Upper lobe of right lung (tissue), 1 donor: ENCODE measurements at regions not wholly inside any gene's neighbourhood (a gene's known extent, or its start where the extent isn't known, plus 50 kb on each side); places are given as distances from the start of the nearest gene placed in this dataset.

Experiments used
- ATAC-seq: fragments of 200-7000 bp; cut with Tn5 transposase; one replicate; pipeline ENCODE4 v1.9.1; 2020; ENCODE audit warnings: mild to moderate bottlenecking, moderate library complexity
- DNase-seq: peaks from one replicate; pipeline ENCODE4 v3.0.0-alpha.2; 2020
- H3K27ac ChIP-seq: fragments of 200-600 bp; one replicate; pipeline ENCODE4 v1.8.0; 2022
- H3K27me3 ChIP-seq: fragments of 200-600 bp; one replicate; pipeline ENCODE4 v1.8.0; 2022; ENCODE audit warnings: mild to moderate bottlenecking
- H3K36me3 ChIP-seq: fragments of 200-600 bp; one replicate; pipeline ENCODE4 v1.8.0; 2022
- H3K4me1 ChIP-seq: fragments of 200-600 bp; one replicate; pipeline ENCODE4 v1.8.0; 2022
- H3K4me3 ChIP-seq: fragments of 200-600 bp; one replicate; pipeline ENCODE4 v1.8.0; 2022; ENCODE audit warnings: mild to moderate bottlenecking
- H3K9me3 ChIP-seq: fragments of 200-600 bp; one replicate; pipeline ENCODE4 v1.8.0; 2022
- CTCF ChIP-seq: fragments of 200-600 bp; IDR thresholded peaks from one replicate; pipeline ENCODE4 v1.8.0; 2022; ENCODE audit warnings: antibody characterized with exemption
- intact Hi-C: fragments of 100-400 bp; cut with DNase I; formaldehyde crosslinking; loops from one replicate; pipeline ENCODE4 v1.11.0; 2022
- donor health status: DM: no; HTN: yes; CAD: no; lungs with severe emphysema.

GRCh38 chr17:77721846-77722160, 236.7 kb upstream of the TNRC6C start:
- no peaks in the 10 kb centered on the region for H3K36me3 ChIP-seq
- TF ChIP-seq CTCF: no peak
- intact Hi-C loops: no loop called here

GRCh38 chr17:77722366-77722765, 236.1 kb upstream of the TNRC6C start:
- ATAC-seq (no peak), DNase-seq (no peak)
- Histone ChIP-seq H3K4me1 (no peaks in the 10 kb centered on the region), H3K27ac (no peak overlapping the region), H3K36me3 (no peaks in the 10 kb centered on the region), H3K27me3 (no peaks in the 10 kb centered on the region), H3K4me3 (no peak overlapping the region), H3K9me3 (no peaks in the 10 kb centered on the region)
- TF ChIP-seq CTCF: no peak
- intact Hi-C loops: no loop called here

More at GRCh38 chr17:77721846-77722160, 236.7 kb upstream of the TNRC6C start:
- DNase-seq (no peak), ATAC-seq (no peak)
- Histone ChIP-seq H3K27ac (no peak overlapping the region), H3K4me3 (no peak overlapping the region), H3K9me3 (no peaks in the 10 kb centered on the region), H3K27me3 (no peaks in the 10 kb centered on the region), H3K4me1 (no peaks in the 10 kb centered on the region)

- intact Hi-C loops: no loop called here
- Histone ChIP-seq H3K36me3 (no peaks in the 10 kb centered on the region), H3K27ac (no peak overlapping the region), H3K9me3 (no peaks in the 10 kb centered on the region), H3K27me3 (no peaks in the 10 kb centered on the region), H3K4me3 (no peak overlapping the region), H3K4me1 (no peaks in the 10 kb centered on the region)
- TF ChIP-seq CTCF: no peak
- ATAC-seq (no peak), DNase-seq (no peak)
Observed at GRCh38 chr17:77723071-77723908, 235.2 kb upstream of the TNRC6C start.

GRCh38 chr17:77723909-77724875, 234.3 kb upstream of the TNRC6C start:
- DNase-seq (no peak), ATAC-seq (no peak)
- H3K27ac ChIP-seq: no peak overlapping the region
- intact Hi-C loops: no loop called here
- no peak for TF ChIP-seq CTCF
- H3K27me3 ChIP-seq: no peaks in the 10 kb centered on the region
- H3K4me3 ChIP-seq: no peak overlapping the region
- no peaks in the 10 kb centered on the region for H3K4me1 ChIP-seq
- no peaks in the 10 kb centered on the region for H3K36me3 ChIP-seq
- no peaks in the 10 kb centered on the region for H3K9me3 ChIP-seq

GRCh38 chr17:77724876-77725615, 233.5 kb upstream of the TNRC6C start:
- ATAC-seq (no peak), DNase-seq (no peak)
- Histone ChIP-seq H3K9me3 (no peaks in the 10 kb centered on the region), H3K4me1 (no peaks in the 10 kb centered on the region), H3K4me3 (no peak overlapping the region), H3K27me3 (no peaks in the 10 kb centered on the region), H3K27ac (no peak overlapping the region), H3K36me3 (no peaks in the 10 kb centered on the region)
- TF ChIP-seq CTCF: no peak
- intact Hi-C loops: no loop called here
